HG03575 (cell line): ENCODE measurements at regions not wholly inside any gene's neighbourhood (a gene's known extent, or its start where the extent isn't known, plus 50 kb on each side); places are given as distances from the start of the nearest gene placed in this dataset.

Experiments used
- ATAC-seq: cut with Tn5 transposase; IDR thresholded peaks from one replicate; pipeline ENCODE4 v1.9.1; 2021; ENCODE audit not compliant: unreplicated experiment, insufficient number of reproducible peaks, low FRiP score; ENCODE audit errors: extremely low read depth

DNA sequence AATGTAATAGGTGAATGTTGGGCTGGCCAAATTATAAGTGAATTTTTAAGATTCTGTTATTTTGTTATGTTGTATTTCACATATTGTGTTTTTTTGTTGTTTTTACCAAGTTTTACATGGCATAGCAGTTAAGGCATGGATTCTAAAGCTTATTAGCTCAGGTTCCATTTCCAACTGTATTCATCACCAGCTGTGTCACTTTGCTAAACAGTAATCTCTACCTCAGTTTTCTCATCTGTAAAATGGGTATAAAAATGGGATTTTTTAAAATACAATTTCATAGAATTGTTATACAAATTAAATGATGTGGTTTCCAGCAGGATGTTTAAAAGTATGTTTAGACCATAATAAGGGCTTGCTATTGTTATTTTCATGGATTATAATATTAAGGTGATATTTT is 512.2 kb downstream of the SLC16A7 start:
- ATAC-seq: no peak

DNA sequence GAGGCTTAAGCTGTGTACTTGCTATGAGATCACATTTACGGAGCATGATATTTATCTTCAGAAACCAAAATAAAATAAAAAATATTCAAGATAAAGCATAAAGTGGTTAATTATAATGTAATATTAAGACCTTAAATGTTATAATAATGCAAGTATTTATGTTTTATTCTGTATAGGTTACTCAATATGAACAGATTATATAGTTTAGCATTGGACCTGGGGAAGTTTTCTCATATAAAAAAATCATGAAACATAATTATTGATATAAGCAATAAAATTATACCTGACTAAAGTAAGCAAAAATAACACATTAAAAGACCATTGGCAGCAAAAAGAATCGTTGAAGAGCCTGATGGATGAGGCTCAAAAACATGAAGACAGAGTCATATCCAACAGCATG is 516.2 kb downstream of the SLC16A7 start:
- ATAC-seq: no peak

DNA sequence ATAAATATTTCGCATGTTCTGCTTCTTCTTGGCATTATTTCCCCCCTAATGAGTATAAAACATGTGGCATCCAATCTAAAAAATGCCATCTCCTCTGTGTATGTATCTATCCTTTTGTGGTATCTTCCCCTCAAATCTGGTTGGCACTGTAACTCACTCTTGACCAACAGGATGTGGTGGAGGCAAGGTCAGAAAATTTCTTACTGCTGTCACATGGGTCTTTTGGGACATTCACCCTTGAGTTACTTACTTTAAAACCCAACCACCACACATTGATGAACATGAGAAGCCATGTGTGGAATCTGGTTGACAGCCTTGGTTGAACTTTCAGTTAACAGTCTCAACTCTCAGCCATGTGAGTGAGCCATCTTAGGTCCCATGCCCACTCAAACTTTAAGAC is 516.9 kb downstream of the SLC16A7 start:
- ATAC-seq: no peak

DNA sequence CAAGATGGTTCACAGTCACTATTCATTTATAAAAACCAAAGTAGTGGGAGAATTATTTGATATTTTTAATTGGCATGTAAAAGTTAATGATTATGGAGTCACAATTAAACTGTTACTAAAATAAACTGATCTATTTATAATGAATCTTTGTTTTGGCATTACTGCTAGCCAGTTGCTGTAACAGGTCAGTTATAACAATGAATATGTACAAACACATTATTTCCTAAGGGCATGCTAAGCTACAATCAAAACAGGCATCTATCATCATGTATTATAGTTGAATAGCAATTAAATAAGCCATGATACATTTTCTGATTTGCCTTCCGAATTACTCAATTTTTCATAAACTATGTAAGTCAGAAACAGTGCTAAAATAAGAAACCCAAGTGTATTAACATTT is 518.3 kb downstream of the SLC16A7 start:
- ATAC-seq: no peak

DNA sequence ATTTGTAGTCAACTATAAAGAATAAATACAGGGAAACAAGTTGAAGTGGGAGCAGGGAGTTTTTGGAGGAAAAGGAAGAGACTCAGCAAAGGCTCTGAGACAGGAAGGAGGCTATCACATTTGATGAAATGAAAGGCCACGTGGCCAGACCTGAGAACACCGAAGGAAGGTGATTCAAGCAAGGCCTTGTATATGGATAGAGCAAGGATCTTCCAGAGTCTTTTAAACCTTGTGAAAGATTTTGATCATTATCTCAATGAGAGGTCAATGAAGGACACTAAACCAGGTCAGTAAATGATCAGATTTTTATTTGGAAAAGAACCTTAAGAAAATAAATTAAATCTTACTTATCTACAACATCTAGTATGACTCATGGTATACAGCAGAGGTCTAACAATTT is 523.5 kb downstream of the SLC16A7 start:
- ATAC-seq: no peak

DNA sequence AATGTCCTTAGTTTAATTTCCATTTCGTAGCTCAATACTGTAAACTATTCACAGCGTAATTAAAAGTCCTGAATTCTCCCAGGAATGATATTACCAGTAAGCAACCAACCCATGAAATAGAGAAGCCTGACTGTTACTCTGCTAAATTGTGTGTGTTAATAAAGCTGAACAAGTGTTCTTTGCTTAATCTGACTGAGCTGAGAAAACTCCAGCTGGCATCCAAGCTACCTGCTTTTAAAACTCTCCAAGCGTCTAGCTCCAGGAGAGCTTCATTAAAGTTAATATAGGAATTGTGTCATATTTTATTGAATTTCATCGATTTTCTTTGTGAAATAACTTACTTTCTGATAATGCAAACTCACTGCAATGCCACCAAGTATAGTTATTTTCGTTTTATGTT is 524.4 kb downstream of the SLC16A7 start:
- ATAC-seq: no peak

DNA sequence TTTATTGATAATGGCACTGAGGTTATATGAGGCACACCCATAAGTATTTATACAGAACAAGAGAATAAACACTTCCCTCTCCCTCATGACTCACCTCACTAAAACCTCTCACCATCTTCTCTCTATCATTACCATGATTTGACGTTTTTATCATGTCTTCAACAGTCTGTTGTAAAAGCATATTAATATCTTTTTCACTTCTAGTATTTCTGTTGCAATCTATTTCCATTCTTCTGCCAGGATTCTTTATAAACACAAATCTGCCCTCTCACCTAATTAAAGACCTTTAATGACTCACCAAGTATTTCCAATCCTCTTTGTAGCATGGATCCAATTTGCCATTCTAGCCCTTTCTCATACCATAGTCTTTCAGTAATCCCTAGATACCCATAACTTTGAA is 527.7 kb downstream of the SLC16A7 start:
- ATAC-seq: no peak

DNA sequence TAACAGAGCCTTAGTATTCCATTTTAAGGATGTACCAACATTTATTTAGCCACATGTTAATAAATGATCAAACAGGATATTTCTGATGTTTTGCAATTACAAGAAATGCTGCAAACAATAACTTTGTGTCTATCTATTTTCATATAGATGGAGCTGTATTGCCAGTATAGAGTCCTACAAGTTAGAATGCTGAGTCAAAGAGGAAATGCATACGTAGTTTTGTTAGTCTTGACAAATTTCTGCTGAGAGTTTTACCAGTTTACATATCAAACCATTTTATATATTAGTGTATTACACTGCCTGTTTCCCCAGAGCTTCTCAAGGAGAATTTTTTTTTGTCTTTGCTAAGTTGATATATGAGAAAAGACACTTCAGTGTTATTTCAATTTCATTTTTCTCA is 541.7 kb downstream of the SLC16A7 start:
- ATAC-seq: no peak

DNA sequence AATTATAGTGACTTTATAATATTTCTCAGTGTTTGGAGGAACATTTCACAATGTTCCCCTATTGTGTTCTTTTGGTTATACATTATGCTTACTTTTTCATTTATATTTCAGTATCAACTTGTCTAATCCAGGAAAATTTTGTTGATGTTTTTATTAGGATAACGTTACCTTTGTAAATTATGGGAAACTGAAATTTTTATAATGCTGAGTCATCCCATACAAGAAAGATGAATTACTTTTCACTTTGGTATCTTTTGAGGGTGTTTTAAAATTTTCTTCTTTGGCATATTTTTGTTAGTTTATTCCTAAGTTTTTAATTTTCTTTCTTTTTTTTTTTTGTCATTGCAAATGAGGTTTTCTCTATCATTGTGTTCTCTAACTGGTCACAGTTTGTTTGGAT is 542.7 kb downstream of the SLC16A7 start:
- ATAC-seq: no peak

DNA sequence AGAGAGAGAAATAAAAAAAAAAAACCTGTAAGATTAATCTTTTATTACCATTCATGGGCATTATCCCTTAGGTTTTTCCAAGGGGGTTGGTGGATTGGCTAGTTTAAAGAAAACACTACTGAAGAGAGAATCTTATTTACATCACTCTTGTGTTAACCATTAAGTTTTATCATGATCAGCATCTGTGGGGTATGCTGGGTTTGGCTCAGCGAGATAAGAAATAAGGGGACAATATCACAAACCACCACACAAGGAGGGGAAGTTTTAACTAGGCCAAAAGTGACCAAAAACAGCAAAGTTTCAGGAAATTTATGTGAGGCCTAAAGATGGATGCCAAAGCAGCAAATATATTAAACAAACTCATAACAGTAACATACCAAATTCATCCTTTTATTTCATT is 548.6 kb downstream of the SLC16A7 start:
- ATAC-seq: no peak

DNA sequence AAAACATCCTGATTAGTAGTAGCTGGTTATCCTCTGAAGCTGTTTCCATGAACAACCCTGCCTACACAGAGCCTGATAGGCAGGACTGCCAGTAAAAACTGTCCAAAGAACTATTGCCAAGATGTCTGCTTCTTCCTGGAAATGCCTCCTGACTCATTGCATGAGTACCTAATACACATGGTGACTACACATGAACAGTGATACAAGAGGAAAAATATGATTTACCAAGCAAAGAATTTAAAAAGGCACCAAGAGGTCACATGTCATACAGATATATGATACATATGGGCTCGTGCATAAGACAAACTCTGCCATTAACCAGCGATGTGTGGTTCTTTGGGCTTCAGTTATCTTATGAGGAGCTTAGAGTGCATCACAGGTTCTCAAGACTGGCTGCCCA is 552.3 kb downstream of the SLC16A7 start:
- ATAC-seq: no peak

DNA sequence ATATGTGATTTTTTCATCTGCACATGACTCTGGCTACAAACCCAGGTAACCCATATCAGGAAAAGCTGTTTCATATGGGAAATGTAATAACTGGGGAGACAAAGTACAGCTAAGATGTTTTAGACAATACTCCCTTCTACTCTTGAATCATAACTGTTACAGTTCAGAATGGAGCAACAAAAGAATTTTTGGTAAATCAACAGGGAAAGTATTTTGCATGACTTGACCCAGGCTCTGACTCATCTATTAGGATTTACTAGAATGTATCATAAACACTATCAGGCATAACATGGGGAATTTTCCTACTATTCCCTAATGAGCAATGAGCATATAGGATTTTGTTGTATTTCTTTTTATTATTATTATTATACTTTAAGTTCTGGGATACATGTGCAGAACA is 553.0 kb downstream of the SLC16A7 start:
- no peak for ATAC-seq

DNA sequence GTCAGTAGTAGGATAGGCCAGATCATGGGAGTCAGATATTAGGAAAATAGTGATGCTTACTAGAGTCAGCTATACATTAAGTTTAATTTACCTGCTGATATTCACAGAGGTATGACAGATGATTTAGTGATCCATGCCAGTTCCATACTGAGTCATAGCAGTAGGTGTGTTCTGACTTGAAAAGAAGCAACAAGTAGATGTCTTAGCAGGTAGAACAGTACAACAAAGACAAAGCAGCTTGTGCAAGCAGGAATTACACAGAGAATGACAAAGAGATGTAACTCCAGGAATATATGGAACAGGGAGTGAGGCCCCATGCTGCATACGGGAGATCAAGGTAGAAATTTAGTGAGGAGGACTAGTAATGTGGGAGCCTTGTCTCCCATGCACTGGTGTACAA is 556.9 kb downstream of the SLC16A7 start:
- no peak for ATAC-seq

DNA sequence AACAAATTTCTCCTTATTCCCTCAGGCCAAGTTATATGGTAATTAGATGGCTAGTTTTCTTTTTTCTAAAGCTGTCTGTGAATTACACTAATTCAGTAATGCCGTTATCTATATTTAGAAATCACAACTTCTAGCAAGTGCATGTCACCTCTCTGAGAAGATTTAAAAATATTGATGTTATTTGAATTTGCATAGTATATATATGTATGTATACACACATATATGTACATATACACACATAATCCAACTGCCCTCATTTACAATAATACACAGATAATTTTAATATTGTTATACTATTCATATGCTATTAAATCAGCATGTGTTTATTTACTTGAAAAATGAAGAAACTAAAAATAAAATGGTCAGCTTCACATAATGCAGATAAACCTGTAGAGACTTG is 563.9 kb downstream of the SLC16A7 start:
- no peak for ATAC-seq

DNA sequence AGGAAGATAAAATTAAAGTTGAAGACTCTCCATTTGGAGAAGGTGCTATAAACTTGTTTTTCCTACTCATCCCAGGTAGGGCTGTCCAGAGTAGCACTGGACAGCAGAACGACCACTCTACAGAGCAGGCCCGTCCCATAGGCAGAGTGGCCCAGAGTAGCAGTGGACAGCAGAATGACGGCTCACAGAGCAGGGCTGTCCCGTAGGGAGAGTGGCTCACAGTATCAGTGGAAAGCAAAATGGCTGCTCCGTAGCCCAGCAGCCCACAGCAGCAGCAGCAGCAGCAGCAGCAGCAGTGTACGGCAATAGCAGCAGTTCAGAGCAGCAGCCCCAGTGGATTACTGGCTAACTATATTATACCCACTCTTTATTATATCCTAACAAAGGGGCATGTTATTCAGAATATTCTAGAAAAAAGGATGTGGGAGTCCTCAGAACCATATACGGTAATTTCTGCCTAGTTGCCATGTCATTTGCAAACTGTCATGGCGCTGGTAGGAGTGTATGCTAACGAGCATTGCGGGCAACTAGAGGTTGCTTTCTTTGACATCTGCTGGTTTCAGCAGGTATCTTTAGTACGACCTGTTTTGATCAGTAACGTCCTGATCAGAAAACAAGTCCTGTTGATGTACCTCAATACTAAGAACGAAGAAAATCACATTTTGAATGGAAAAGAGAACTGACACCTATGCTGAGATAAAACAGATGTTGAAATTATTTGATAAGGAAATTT is 567.3 kb downstream of the SLC16A7 start:
- ATAC-seq: no peak

DNA sequence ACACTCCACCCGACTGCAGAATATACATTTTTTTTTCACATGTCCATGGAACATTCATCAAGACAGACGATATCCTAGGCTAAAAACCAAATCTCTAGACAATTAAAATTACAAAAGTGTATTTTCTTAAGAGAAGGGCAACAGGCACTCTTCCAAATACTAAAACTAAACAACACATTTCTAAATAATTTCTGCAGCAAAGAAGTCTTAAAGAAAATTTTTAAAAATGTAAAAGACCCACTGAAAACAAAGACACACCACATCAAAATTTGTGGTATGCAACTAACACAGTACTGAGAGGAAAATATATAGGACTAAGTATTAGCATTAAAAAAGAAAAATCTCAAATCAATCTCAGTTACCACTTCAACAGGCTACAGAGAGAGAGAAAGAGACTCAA is 570.0 kb downstream of the SLC16A7 start:
- no peak for ATAC-seq

DNA sequence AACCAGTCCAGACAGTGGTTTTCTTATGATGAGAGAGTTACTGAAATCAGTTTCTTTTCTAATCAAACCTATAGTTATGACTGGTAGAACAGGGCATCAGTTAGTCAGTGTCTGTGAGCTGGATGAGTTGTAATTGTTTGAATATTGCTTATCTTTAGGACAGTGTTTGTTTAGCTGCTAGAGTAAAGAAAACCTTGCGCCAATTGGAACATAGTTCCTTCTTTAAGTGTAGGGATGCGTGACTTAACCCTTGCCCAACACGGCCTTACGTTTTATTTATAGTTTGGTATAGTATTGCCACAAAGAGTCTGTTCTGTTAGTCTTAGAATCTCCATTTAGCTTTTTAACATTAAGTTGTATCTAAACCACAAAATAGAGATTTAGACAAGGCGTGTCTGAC is 572.6 kb downstream of the SLC16A7 start:
- no peak for ATAC-seq

DNA sequence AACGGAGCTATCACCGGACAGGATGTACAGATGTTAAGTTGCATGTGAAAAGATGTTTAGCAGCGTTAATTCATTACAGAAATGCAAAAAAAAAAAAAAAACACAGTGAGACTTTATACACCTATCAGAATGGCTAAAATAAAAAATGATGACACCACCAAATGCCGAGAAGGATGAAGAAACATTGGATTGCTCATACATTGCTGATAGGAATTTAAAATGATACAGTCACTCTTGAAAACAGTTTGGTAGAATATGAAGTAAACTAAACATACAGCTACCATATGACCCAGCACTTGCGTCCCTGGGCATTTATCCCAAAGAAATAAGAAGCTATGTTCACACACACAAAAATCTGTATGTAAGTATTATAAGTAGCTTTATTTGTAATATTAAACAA is 574.1 kb downstream of the SLC16A7 start:
- no peak for ATAC-seq

DNA sequence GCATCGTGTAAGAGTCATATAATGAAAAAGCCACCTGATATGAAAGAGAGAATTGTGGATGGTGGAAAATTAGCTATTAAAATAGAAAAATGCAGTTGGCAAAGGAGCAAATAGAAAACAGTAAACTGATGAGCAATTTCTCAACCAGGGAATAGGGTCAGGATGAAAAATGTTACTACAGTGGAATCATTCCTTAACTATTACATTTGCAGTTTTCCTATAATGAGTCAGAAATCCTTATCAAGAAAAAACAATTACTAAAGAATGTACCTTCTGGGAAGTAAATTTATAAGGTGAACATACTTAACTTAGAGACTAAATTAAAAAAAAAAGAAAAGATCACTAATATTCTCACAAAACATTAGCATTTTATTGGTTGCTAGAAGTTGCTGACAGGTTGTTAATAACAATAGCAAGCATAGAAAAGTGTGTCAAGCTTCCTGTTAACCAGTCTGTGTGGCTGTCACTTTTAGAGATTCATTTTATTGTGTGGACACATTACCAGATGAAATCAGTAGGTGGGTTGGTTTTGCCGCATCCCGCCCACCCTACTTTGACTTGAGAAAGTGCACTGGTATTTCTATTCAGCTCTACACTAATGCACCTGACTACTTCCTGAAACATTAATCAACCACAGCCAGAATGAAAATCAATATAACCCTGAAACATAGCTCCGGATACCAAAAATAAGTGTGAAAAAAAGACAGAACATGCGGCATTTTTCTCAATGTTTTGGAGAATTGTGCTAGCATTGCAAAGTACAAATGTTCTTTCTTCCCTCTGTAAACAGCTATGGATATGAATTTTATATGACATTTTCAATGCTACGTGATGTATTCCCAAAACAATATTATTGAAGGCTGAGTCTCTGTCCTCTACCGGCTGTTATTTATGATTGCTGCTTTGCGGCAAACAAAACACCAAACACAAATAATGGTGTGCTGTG is 576.7 kb downstream of the SLC16A7 start:
- no peak for ATAC-seq
